Activated T-cell treated with anti-CD3 and anti-CD28 coated beads, Interleukin-2, amount 50 U/mL, for 72 hours (primary cell): ENCODE measurements at regions not wholly inside any gene's neighbourhood (a gene's known extent, or its start where the extent isn't known, plus 50 kb on each side); places are given as distances from the start of the nearest gene placed in this dataset.

ENCODE experiments used
- ATAC-seq, 2 donors: fragments of 150-1000 bp; cut with Tn5 transposase; replicated peaks in 1 of 2; 2 replicates each; pipeline ENCODE4 v1.10.0; 2021; ENCODE audit warnings: moderate library complexity in 2 of 2, mild to moderate bottlenecking in 1 of 2
- DNase-seq, 2 donors: peaks; one replicate each; pipeline ENCODE4 v3.0.0; 2021 to 2022; ENCODE audit warnings: mixed read lengths in 1 of 2
- H3K27ac Mint-ChIP-seq: one replicate; pipeline ENCODE4 v1.8.0; 2022; ENCODE audit warnings: mild to moderate bottlenecking, moderate library complexity, mixed read lengths
- H3K27me3 Mint-ChIP-seq: one replicate; pipeline ENCODE4 v1.8.0; 2022; ENCODE audit warnings: low read depth, mixed read lengths
- H3K36me3 Mint-ChIP-seq, 2 donors: one replicate each; pipeline ENCODE4 v1.8.0; 2022; ENCODE audit warnings: mixed read lengths in 2 of 2, mild to moderate bottlenecking in 1 of 2; ENCODE audit not compliant: insufficient read depth in 2 of 2
- H3K4me1 Mint-ChIP-seq: one replicate; pipeline ENCODE4 v1.8.0; 2022; ENCODE audit warnings: low read depth, mixed read lengths
- H3K4me3 Mint-ChIP-seq, 2 donors: one replicate each; pipeline ENCODE4 v1.8.0; 2022; ENCODE audit warnings: mild to moderate bottlenecking in 2 of 2, mixed read lengths in 2 of 2, moderate library complexity in 2 of 2
- H3K9me3 Mint-ChIP-seq, 2 donors: one replicate each; pipeline ENCODE4 v1.8.0; 2022; ENCODE audit warnings: mixed read lengths in 2 of 2

GRCh38 chr2:116645155-116645554 lies 1169.3 kb upstream of the DDX18 start:
- Mint-ChIP-seq H3K9me3 (peaks cover 4 to 5% of the 10 kb centered on the region in 2 donors), H3K27me3 (no peaks in the 10 kb centered on the region), H3K36me3 (no peaks in the 10 kb centered on the region), H3K4me3 (no peak overlapping the region), H3K27ac (no peak overlapping the region), H3K4me1 (no peaks in the 10 kb centered on the region)
- ATAC-seq (no peak), DNase-seq (no peak)

GRCh38 chr2:116668691-116669090 lies 1145.8 kb upstream of the DDX18 start:
- Mint-ChIP-seq H3K27ac (no peak overlapping the region), H3K9me3 (peaks cover 7 to 10% of the 10 kb centered on the region in 2 donors), H3K4me3 (no peak overlapping the region), H3K4me1 (no peaks in the 10 kb centered on the region), H3K27me3 (no peaks in the 10 kb centered on the region), H3K36me3 (peaks cover 1 to 2% of the 10 kb centered on the region in 2 donors)
- ATAC-seq, result no peak
- no peak for DNase-seq

GRCh38 chr2:116669782-116670181 lies 1144.7 kb upstream of the DDX18 start:
- H3K27ac Mint-ChIP-seq, result no peak overlapping the region

GRCh38 chr2:116674188-116674587 lies 1140.3 kb upstream of the DDX18 start:
- H3K36me3 Mint-ChIP-seq, result no peaks in the 10 kb centered on the region
- H3K27ac Mint-ChIP-seq, result no peak overlapping the region
- H3K9me3 Mint-ChIP-seq, result peaks cover 7 to 17% of the 10 kb centered on the region in 2 donors
- H3K27me3 Mint-ChIP-seq, result no peaks in the 10 kb centered on the region
- DNase-seq (no peak), ATAC-seq (no peak)
- no peak overlapping the region for H3K4me3 Mint-ChIP-seq
- no peaks in the 10 kb centered on the region for H3K4me1 Mint-ChIP-seq

More at GRCh38 chr2:116669782-116670181, 1144.7 kb upstream of the DDX18 start:
- H3K9me3 Mint-ChIP-seq, result peaks cover 5 to 13% of the 10 kb centered on the region in 2 donors
- H3K27me3 Mint-ChIP-seq, result no peaks in the 10 kb centered on the region
- no peaks in the 10 kb centered on the region for H3K4me1 Mint-ChIP-seq
- no peak for DNase-seq
- no peak overlapping the region for H3K4me3 Mint-ChIP-seq
- no peak for ATAC-seq
- H3K36me3 Mint-ChIP-seq, result peaks cover 1 to 2% of the 10 kb centered on the region in 2 donors

GRCh38 chr2:116676776-116677175 lies 1137.7 kb upstream of the DDX18 start:
- H3K27me3 Mint-ChIP-seq, result no peaks in the 10 kb centered on the region
- no peak overlapping the region for H3K4me3 Mint-ChIP-seq
- ATAC-seq, result no peak
- peaks cover 3 to 16% of the 10 kb centered on the region in 2 donors for H3K9me3 Mint-ChIP-seq
- H3K36me3 Mint-ChIP-seq, result peaks cover 0 to 2% of the 10 kb centered on the region in 2 donors
- no peak overlapping the region for H3K27ac Mint-ChIP-seq
- no peak for DNase-seq
- H3K4me1 Mint-ChIP-seq, result no peaks in the 10 kb centered on the region

GRCh38 chr2:116680256-116680936 lies 1134.1 kb upstream of the DDX18 start:
- Mint-ChIP-seq H3K9me3 (peaks cover 3 to 14% of the 10 kb centered on the region in 2 donors), H3K36me3 (peaks cover 0 to 2% of the 10 kb centered on the region in 2 donors)
- no peak for ATAC-seq

GRCh38 chr2:116687371-116687770 lies 1127.1 kb upstream of the DDX18 start:
- DNase-seq (no peak), ATAC-seq (no peak)
- Mint-ChIP-seq H3K36me3 (no peaks in the 10 kb centered on the region), H3K4me3 (no peak overlapping the region), H3K27me3 (no peaks in the 10 kb centered on the region), H3K9me3 (peaks cover 0 to 8% of the 10 kb centered on the region in 2 donors), H3K27ac (no peak overlapping the region), H3K4me1 (no peaks in the 10 kb centered on the region)

More at GRCh38 chr2:116680256-116680936, 1134.1 kb upstream of the DDX18 start:
- no peak for DNase-seq
- H3K27ac Mint-ChIP-seq, result no peak overlapping the region
- no peaks in the 10 kb centered on the region for H3K27me3 Mint-ChIP-seq
- H3K4me1 Mint-ChIP-seq, result no peaks in the 10 kb centered on the region
- H3K4me3 Mint-ChIP-seq, result no peak overlapping the region

- Mint-ChIP-seq H3K36me3 (no peaks in the 10 kb centered on the region), H3K27ac (no peak overlapping the region)
Measured at GRCh38 chr2:116692988-116693387, 1121.5 kb upstream of the DDX18 start.

GRCh38 chr2:116696223-116696622 lies 1118.3 kb upstream of the DDX18 start:
- no peak overlapping the region for H3K4me3 Mint-ChIP-seq
- DNase-seq (no peak), ATAC-seq (no peak)
- H3K27me3 Mint-ChIP-seq, result no peaks in the 10 kb centered on the region
- H3K36me3 Mint-ChIP-seq, result no peaks in the 10 kb centered on the region
- no peaks in the 10 kb centered on the region for H3K4me1 Mint-ChIP-seq
- H3K9me3 Mint-ChIP-seq, result peaks cover 0 to 8% of the 10 kb centered on the region in 2 donors
- H3K27ac Mint-ChIP-seq, result no peak overlapping the region

More at GRCh38 chr2:116692988-116693387, 1121.5 kb upstream of the DDX18 start:
- DNase-seq (no peak), ATAC-seq (no peak)
- Mint-ChIP-seq H3K4me1 (no peaks in the 10 kb centered on the region), H3K9me3 (peaks cover 0 to 6% of the 10 kb centered on the region in 2 donors), H3K27me3 (no peaks in the 10 kb centered on the region), H3K4me3 (no peak overlapping the region)

GRCh38 chr2:116696903-116697302 lies 1117.6 kb upstream of the DDX18 start:
- DNase-seq, result no peak
- peaks cover 0 to 6% of the 10 kb centered on the region in 2 donors for H3K9me3 Mint-ChIP-seq

GRCh38 chr2:116706396-116706795 lies 1108.1 kb upstream of the DDX18 start:
- H3K9me3 Mint-ChIP-seq, result peaks cover 11 to 13% of the 10 kb centered on the region in 2 donors
- no peak for ATAC-seq
- H3K36me3 Mint-ChIP-seq, result no peaks in the 10 kb centered on the region
- H3K4me1 Mint-ChIP-seq, result no peaks in the 10 kb centered on the region
- DNase-seq, result no peak
- no peaks in the 10 kb centered on the region for H3K27me3 Mint-ChIP-seq
- no peak overlapping the region for H3K27ac Mint-ChIP-seq
- no peak overlapping the region for H3K4me3 Mint-ChIP-seq

More at GRCh38 chr2:116696903-116697302, 1117.6 kb upstream of the DDX18 start:
- Mint-ChIP-seq H3K27me3 (no peaks in the 10 kb centered on the region), H3K36me3 (no peaks in the 10 kb centered on the region), H3K4me1 (no peaks in the 10 kb centered on the region), H3K27ac (no peak overlapping the region), H3K4me3 (no peak overlapping the region)
- no peak for ATAC-seq

GRCh38 chr2:116716038-116716437 lies 1098.5 kb upstream of the DDX18 start:
- Mint-ChIP-seq H3K36me3 (no peaks in the 10 kb centered on the region), H3K4me1 (no peaks in the 10 kb centered on the region), H3K27ac (no peak overlapping the region), H3K27me3 (no peaks in the 10 kb centered on the region), H3K4me3 (no peak overlapping the region), H3K9me3 (peaks cover 2 to 5% of the 10 kb centered on the region in 2 donors)
- no peak for ATAC-seq
- no peak for DNase-seq

GRCh38 chr2:116716444-116716843 lies 1098.0 kb upstream of the DDX18 start:
- H3K4me3 Mint-ChIP-seq, result no peak overlapping the region

GRCh38 chr2:116717832-116718231 lies 1096.7 kb upstream of the DDX18 start:
- DNase-seq (no peak), ATAC-seq (no peak)
- Mint-ChIP-seq H3K4me1 (no peaks in the 10 kb centered on the region), H3K9me3 (peaks cover 4 to 5% of the 10 kb centered on the region in 2 donors), H3K27me3 (no peaks in the 10 kb centered on the region), H3K4me3 (no peak overlapping the region), H3K27ac (no peak overlapping the region), H3K36me3 (no peaks in the 10 kb centered on the region)

More at GRCh38 chr2:116716444-116716843, 1098.0 kb upstream of the DDX18 start:
- Mint-ChIP-seq H3K27ac (no peak overlapping the region), H3K9me3 (peaks cover 2 to 5% of the 10 kb centered on the region in 2 donors), H3K27me3 (no peaks in the 10 kb centered on the region), H3K4me1 (no peaks in the 10 kb centered on the region), H3K36me3 (no peaks in the 10 kb centered on the region)
- ATAC-seq, result no peak
- DNase-seq, result no peak
